NCI-H526 (cell line): ENCODE measurements at regions not wholly inside any gene's neighbourhood (a gene's known extent, or its start where the extent isn't known, plus 50 kb on each side); places are given as distances from the start of the nearest gene placed in this dataset.

ENCODE experiments used
- DNase-seq, 2 experiments: peaks; one replicate each; lab custom pipeline; 2025; lab: John Stamatoyannopoulos, UW

DNA sequence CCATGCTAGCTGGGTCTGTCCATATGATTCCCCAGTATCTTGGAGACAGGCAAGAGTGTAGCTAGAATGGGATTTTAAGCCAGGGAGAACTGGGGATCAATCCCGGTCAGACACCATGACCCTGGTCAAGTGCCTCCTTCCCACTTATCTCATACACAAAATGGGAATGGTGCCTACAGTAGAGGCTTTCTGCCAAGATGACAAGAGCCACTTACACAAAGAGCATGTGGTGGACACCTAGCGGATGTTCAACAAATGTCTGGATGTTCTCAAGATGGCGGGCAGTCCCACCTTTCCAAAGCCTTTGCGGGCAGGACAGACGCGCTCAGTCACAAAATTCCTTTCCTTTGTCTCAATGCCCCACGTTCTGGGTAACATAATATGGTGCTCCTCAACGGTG lies 57.3 kb downstream of the MAF start:
- DNase-seq, result no peak

DNA sequence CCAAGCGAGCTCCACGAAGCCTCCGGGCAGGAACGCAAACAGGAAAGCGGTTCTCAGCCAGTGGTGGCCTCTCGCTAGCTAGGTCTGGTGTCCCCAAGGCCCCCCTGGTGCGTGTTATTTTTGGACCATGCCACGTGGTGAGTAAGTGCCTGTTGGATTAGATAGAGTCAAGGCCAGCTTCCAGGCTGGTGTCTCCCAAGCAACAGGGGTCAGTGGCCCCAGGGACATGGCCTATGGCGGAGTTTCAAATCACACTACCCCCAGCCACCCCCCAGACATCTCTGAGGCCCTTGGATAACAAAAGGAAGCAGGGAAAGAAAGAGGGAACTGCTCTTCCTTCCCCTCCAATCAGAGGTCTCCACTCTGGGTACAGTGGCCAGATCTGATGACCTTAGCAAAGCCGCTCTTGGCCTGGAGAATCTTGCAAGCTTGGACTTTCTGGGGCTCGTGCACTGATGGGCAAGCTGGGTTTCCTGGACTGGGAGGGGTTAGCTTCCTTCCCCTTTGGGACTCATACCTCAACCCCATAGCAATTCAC lies 58.2 kb downstream of the MAF start:
- no peak for DNase-seq

DNA sequence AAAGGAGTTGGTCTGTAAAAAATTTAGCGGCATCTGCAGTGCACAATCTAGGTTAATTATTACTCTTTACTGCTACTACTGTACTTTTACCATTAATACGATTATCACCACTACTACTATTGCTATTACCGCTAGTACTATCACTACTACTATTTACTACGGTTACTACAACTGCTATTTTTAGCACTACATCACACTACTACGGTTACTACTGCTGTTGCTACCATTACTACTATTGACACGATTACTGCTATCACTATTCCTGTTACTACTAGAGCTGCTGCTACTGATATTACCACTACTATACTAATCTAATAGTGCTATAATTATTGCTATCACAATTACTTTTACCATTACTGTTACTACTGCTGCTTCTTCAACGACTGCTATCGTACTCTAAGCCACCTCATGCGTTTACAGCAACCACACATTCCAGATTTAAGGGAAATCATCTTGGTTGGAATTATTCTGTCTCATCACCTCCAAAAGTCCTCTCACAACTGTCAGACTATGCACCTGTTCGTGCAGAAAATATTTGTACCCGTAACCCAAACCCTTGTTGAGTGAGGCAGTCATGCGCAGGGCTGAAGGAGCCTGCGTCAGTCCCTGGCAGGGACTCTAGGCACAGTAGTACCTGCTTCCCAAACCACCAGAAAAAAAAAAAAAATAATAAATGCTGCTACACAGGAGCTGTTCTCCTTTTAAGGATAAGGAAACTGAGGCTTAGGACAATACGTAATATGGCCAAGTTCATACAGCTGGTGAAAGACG lies 59.5 kb downstream of the MAF start:
- no peak for DNase-seq

DNA sequence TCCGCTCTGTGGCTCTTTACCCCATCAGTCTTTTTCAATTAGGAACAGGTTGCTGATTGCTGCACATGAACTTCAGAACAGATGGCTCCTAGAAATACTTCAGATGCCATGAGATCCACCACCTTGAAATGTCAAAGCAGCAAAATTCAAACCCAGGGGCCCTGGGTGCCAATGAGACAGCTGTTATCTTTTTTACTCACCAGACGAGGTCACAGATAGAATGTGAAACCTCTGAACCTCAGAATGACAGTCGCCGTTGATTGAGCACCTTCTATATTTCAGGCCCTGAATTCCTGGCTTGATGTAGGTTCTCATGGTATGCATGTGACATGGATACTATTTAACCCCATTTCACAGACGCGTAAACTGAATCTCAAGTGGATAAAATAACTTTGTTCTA lies 63.0 kb downstream of the MAF start:
- no peak for DNase-seq

- no peak for DNase-seq
These were observed 63.6 kb downstream of the MAF start for GRCh38 chr16:79536958-79537357.

DNA sequence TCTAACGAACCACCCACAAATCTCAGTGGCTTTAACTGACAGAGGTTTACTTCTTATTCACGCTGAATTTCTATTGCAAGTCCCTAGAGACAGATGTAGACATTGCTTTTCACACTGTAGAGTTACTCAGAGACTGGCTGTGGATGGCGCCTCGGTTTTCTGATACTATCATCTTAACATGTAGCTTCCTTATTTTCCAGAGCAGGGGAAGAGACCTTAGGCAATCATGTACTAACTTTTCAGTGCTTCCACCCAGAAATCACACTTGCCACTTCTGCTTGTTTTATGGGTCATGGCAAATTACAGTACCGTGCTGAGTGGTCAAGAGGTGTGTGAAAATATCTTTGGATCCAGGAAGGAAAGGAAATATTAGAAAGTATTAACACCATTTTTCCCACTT lies 65.4 kb downstream of the MAF start:
- no peak for DNase-seq

- DNase-seq, result no peak
These were observed 66.4 kb downstream of the MAF start for GRCh38 chr16:79534143-79534542.

GRCh38 chr16:79533292-79533691 lies 67.2 kb downstream of the MAF start:
- no peak for DNase-seq

DNA sequence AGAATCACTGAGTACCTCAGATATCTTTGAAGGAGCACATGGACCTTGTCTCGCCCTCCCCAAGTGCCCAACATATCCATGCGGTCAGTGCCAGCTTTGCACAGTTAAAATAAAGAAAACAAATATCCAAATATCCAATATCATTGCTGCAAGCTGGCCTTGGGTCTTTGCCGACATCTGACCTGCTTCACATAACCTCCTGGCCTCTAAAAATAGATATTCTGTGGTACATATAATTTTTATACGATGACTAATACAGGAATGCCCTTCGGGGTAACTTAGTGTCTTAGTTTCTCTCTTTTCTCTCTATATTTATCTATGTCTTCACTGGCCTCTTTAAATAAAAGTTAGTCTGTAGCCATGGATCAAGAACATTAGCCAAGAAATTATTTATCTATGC lies 67.8 kb downstream of the MAF start:
- DNase-seq, result no peak

DNA sequence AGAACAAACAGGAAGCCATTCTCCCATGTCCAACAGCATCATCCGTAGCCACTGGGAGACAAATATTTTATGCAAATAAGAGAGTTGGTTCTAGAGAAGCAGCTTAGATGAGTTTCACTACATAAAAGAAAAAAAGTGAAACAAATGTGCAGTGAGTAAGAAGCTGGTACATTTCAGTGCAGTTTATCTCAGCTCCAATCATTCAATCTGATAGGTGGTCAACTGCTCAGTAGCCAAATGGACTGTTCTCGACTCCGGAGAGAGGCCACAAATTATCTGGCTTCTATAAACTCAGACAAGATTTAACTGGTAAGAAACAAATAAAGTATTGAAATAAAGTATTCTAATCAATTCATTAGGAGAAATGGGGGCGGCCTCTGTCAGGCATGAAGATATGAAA lies 68.3 kb downstream of the MAF start:
- DNase-seq, result peak in 1 of 2 experiments; percentile 2

- peak; percentile 23 to 29 for DNase-seq
These were observed 72.2 kb downstream of the MAF start for GRCh38 chr16:79528338-79528737.

DNA sequence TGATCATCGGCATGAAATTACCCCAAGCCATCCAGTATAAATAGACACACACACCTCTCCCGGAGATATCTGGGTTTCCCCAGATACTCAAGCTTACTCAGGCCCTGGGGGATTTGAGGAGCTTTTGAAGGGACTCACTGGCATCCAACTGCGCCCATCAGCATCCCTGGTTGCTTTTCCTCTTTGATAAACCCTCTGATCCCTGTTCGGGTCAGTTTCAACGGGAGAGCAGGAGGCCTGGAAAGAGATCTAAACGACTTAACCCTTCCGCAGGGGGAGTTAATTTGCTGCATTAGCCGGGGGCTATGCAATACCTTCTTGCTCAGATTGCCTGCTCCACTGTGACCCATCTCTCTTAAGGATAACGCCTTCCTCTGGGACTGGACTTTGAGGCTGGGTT lies 76.6 kb downstream of the MAF start:
- DNase-seq, result no peak

DNA sequence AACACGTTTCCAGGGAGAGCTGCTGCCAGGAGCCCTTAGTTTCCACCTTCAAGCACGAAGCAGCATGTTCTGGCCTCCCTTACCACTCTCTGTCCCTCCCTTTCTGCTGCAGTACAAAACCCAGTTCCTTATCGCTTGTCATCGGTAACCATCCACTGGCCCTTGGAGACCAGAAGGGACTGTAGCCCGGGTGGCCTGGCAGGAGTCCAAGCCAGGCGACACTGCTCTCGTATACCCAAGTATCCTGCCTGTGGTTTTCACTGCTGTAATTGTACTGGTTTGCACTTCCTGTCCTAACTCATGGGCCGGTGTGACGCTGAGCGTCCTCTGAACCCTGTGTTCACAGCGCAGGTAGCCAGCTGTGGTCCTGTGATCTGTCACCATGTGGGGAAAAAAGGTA lies 81.1 kb downstream of the MAF start:
- no peak for DNase-seq

GRCh38 chr16:79517156-79517555 lies 83.4 kb downstream of the MAF start:
- DNase-seq, result no peak

- DNase-seq, result no peak
These were observed 89.7 kb downstream of the MAF start for GRCh38 chr16:79510879-79511278.

DNA sequence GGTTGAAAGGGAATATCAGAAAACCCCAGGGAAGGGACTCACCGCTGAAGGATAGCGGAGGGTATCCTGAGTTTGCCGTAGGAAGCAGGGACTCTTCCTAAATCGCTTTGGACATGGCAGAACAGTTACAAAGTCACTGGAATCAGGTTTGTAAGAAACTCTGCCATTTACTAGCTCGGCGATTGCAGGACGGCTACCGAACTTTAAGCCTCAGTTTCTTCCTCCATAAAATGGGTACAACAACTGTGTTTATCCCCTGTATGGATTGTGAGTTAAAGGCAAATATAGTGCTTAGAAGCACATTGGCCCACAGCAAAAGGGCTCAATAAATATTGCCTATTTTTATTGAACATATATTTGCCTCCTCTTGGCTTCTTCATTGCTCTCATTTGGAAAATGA lies 90.6 kb downstream of the MAF start:
- DNase-seq, result no peak

GRCh38 chr16:79509211-79509631 lies 91.3 kb downstream of the MAF start:
- no peak for DNase-seq

DNA sequence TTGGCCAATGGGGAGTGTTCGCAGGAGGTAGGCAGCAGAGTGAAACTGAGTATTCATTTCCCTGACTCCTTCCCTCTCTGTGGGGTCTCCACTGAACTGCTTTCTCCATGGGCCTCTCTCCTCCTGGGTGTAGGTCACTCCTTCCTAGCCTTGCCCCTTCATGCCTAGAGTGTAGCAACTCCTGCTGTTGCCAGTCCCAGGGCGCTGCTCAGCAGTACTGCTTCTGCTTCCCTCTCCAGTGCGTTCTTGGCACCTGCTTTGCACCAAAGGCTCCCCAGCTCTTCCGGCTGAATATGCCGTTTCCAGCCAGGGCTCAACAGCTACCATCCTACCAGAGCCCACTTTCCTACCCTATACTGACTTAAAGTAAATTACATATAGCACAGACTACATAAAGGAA lies 92.2 kb downstream of the MAF start:
- DNase-seq, result no peak

DNA sequence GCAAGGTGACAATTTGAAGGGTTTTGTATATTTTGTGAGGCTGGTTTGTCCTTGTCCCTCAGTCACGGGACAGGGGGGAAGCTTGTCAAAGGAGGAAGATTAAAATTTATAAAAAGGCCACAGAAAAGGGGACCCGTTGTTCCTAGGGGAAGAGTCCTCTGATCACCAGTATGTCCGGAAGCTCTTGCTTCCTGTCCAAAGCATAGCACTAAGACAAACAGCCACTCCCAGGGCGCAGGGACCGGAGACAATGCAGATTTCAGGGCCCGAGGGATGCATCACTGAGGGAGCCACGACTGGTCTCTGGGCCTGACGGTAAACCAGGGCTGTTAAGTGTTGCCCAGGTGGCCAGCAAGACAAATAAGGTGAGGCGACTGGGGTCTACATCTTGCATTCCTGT lies 95.2 kb downstream of the MAF start:
- DNase-seq, result no peak

GRCh38 chr16:79503511-79503910 lies 97.0 kb downstream of the MAF start:
- no peak for DNase-seq

- no peak for DNase-seq
These were observed 99.1 kb downstream of the MAF start for GRCh38 chr16:79501446-79501845.

DNA sequence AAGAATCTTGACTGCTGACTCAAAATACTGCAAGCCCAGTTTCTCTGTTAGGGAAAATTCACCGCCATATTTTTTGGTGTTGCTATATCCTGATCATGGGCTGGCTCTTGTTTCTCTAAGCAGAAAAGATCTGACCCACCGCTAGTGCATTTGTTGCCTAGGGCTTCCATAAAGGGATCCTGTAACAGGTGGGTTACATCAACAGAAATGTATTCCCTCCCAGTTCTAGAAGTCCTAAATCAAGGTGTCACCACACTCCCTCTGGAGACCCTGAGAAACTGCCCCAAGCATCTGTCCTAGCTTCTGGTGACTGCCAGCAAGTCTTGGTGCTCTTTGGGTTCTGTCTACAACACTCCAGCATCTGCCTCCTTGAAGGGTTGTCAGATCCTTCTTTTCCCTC lies 99.7 kb downstream of the MAF start:
- no peak for DNase-seq

DNA sequence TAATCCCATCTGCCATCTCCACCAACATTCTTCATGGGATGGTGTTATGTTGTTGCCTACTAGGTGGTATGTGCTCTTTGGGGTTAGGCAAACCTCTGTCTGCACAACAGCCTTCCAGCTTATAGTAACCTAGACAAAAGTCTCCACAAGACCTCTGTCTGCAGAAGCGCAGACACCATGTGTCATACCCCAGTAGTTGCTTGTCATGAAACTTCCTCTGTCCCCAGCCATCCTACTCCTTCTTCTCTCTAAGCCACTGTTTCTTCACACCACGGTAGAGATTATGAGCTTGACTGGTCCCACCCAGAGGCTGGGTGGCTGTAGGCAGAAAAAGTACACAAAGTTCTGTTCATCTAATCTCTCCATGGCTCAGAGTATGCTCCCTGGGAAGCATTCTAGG lies 100.3 kb downstream of the MAF start:
- DNase-seq, result no peak

- DNase-seq, result no peak
These were observed 101.6 kb downstream of the MAF start for GRCh38 chr16:79498928-79499327.
